Tongue (tissue), 1 donor: ENCODE measurements at regions not wholly inside any gene's neighbourhood (a gene's known extent, or its start where the extent isn't known, plus 50 kb on each side); places are given as distances from the start of the nearest gene placed in this dataset.

Source experiments
- DNase-seq: peaks from one replicate; pipeline ENCODE4 v3.0.0-alpha.2; 2015

- no peak for DNase-seq
Observed at GRCh38 chr11:115893461-115894099, 389.4 kb upstream of the CADM1 start.

- DNase-seq = no peak
Observed at GRCh38 chr11:115892016-115892415, 387.8 kb upstream of the CADM1 start.

- DNase-seq = no peak
Observed at GRCh38 chr11:115891581-115891980, 387.4 kb upstream of the CADM1 start.

- DNase-seq = no peak
Observed at GRCh38 chr11:115890500-115890899, 386.3 kb upstream of the CADM1 start.

GRCh38 chr11:115889712-115890111 lies 385.5 kb upstream of the CADM1 start:
- DNase-seq = no peak

GRCh38 chr11:115887727-115888126 lies 383.5 kb upstream of the CADM1 start:
- DNase-seq = peak; percentile 23

- DNase-seq = no peak
Observed at GRCh38 chr11:115887316-115887715, 383.1 kb upstream of the CADM1 start.

GRCh38 chr11:115886422-115886733 lies 382.2 kb upstream of the CADM1 start:
- no peak for DNase-seq

- DNase-seq = no peak
Observed at GRCh38 chr11:115885535-115886421, 381.6 kb upstream of the CADM1 start.

- no peak for DNase-seq
Observed at GRCh38 chr11:115884800-115885534, 380.8 kb upstream of the CADM1 start.

GRCh38 chr11:115874843-115875242 lies 370.6 kb upstream of the CADM1 start:
- DNase-seq = no peak

- no peak for DNase-seq
Observed at GRCh38 chr11:115873813-115874212, 369.6 kb upstream of the CADM1 start.

- DNase-seq = no peak
Observed at GRCh38 chr11:115872416-115872815, 368.2 kb upstream of the CADM1 start.

- peak; percentile 15 for DNase-seq
Observed at GRCh38 chr11:115871161-115871760, 367.0 kb upstream of the CADM1 start.

- peak; percentile 83 for DNase-seq
Observed at GRCh38 chr11:115869780-115870431, 365.7 kb upstream of the CADM1 start.

- no peak for DNase-seq
Observed at GRCh38 chr11:115869131-115869530, 364.9 kb upstream of the CADM1 start.

- no peak for DNase-seq
Observed at GRCh38 chr11:115860246-115860645, 356.0 kb upstream of the CADM1 start.

GRCh38 chr11:115848611-115849010 lies 344.4 kb upstream of the CADM1 start:
- peak; percentile 39 for DNase-seq

- DNase-seq = peak; percentile 30
Observed at GRCh38 chr11:115848080-115848479, 343.9 kb upstream of the CADM1 start.

GRCh38 chr11:115845872-115846271 lies 341.7 kb upstream of the CADM1 start:
- DNase-seq = peak; percentile 50

GRCh38 chr11:115843685-115844084 lies 339.5 kb upstream of the CADM1 start:
- DNase-seq = no peak

- no peak for DNase-seq
Observed at GRCh38 chr11:115843111-115843510, 338.9 kb upstream of the CADM1 start.
